ENCODE measurements at regions not wholly inside any gene's neighbourhood (a gene's known extent, or its start where the extent isn't known, plus 50 kb on each side); places are given as distances from the start of the nearest gene placed in this dataset.
"Not testable (repeated sequence)": the region's sequence is repeated elsewhere in the genome, so short reads cannot be mapped to it uniquely, and the experiment has no call there.

GRCh38 chr3:115204475-115204874, 57.4 kb upstream of the ZBTB20 start:
- no peak overlapping the region for H3K27ac ChIP-seq (ENCODE audit: low read depth in 1 of 2, low read length in 1 of 2)
- DNase-seq (ENCODE audit: low read depth in 6 of 9, low spot score in 9 of 9), result no peak
- no peaks in the 10 kb centered on the region for H3K4me1 ChIP-seq (ENCODE audit: control insufficient read depth in 2 of 2, insufficient read depth in 2 of 2, low read length in 2 of 2)
- no peaks in the 10 kb centered on the region for H3K9me3 ChIP-seq (ENCODE audit: control insufficient read depth in 2 of 2, insufficient read depth in 1 of 2, low read length in 1 of 2)
- no peaks in the 10 kb centered on the region for H3K36me3 ChIP-seq (ENCODE audit: control insufficient read depth in 2 of 2, insufficient read depth in 2 of 2, low read length in 1 of 2)
- no peak overlapping the region for H3K4me3 ChIP-seq (ENCODE audit: low read length in 2 of 2)
- no peaks in the 10 kb centered on the region for H3K27me3 ChIP-seq (ENCODE audit: control insufficient read depth in 2 of 2, insufficient read depth in 1 of 2, low read length in 1 of 2)

DNA sequence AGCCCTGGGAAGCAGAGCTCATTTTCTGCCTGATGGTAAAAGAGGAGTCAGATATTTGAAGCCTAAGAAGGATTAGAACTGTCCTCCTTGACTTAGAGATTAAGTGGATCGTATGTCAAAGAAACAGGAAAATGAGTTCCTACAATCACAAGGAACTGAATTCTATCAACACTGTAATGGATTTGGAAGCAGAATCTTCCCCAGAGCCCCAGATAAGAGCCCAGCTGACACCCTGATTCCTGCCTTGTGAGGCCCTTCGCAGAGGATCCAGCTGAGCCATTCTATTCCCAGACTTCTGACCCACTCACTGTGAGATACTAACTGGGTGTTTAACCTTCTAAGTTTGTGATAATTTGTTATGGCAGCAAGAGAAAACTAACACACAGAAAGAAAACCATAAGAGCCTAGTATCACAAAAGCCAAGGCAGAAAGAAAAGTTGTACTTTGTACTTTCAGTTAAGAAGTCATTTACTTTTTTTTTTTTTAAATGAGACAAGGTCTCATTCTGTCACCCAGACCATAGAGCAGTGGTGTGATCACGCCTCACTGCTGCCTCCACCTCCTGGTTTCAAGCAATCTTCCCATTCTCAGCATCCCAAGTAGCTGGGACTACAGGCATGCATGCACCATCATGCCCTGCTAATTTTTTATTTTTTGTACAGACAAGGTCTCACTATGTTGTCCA, 61.1 kb upstream of the ZBTB20 start:
- H3K9me3 ChIP-seq (ENCODE audit: control insufficient read depth in 2 of 2, insufficient read depth in 1 of 2, low read length in 1 of 2), result no peaks in the 10 kb centered on the region
- H3K4me3 ChIP-seq (ENCODE audit: low read length in 2 of 2), result no peak overlapping the region
- no peak overlapping the region for H3K27ac ChIP-seq (ENCODE audit: low read depth in 1 of 2, low read length in 1 of 2)
- H3K36me3 ChIP-seq (ENCODE audit: control insufficient read depth in 2 of 2, insufficient read depth in 2 of 2, low read length in 1 of 2), result no peaks in the 10 kb centered on the region
- WGBS, result 96% methylated on average over 3 of the region's 3 CpGs
- no peaks in the 10 kb centered on the region for H3K27me3 ChIP-seq (ENCODE audit: control insufficient read depth in 2 of 2, insufficient read depth in 1 of 2, low read length in 1 of 2)
- H3K4me1 ChIP-seq (ENCODE audit: control insufficient read depth in 2 of 2, insufficient read depth in 2 of 2, low read length in 2 of 2), result no peaks in the 10 kb centered on the region
- no peak for DNase-seq (ENCODE audit: low read depth in 6 of 9, low spot score in 9 of 9)

- Histone ChIP-seq H3K9me3 (ENCODE audit: control insufficient read depth in 2 of 2, insufficient read depth in 1 of 2, low read length in 1 of 2) (no peaks in the 10 kb centered on the region), H3K4me3 (ENCODE audit: low read length in 2 of 2) (no peak overlapping the region), H3K27ac (ENCODE audit: low read depth in 1 of 2, low read length in 1 of 2) (no peak overlapping the region), H3K36me3 (ENCODE audit: control insufficient read depth in 2 of 2, insufficient read depth in 2 of 2, low read length in 1 of 2) (no peaks in the 10 kb centered on the region), H3K4me1 (ENCODE audit: control insufficient read depth in 2 of 2, insufficient read depth in 2 of 2, low read length in 2 of 2) (no peaks in the 10 kb centered on the region), H3K27me3 (ENCODE audit: control insufficient read depth in 2 of 2, insufficient read depth in 1 of 2, low read length in 1 of 2) (no peaks in the 10 kb centered on the region)
- DNase-seq (ENCODE audit: low read depth in 6 of 9, low spot score in 9 of 9), result no peak
- 63% methylated on average over 4 of the region's 4 CpGs for WGBS
These were observed 64.9 kb upstream of the ZBTB20 start for GRCh38 chr3:115211810-115212492.

- no peaks in the 10 kb centered on the region for H3K9me3 ChIP-seq (ENCODE audit: control insufficient read depth in 2 of 2, insufficient read depth in 1 of 2, low read length in 1 of 2)
- H3K4me1 ChIP-seq (ENCODE audit: control insufficient read depth in 2 of 2, insufficient read depth in 2 of 2, low read length in 2 of 2), result no peaks in the 10 kb centered on the region
- H3K27ac ChIP-seq (ENCODE audit: low read depth in 1 of 2, low read length in 1 of 2), result no peak overlapping the region
- H3K27me3 ChIP-seq (ENCODE audit: control insufficient read depth in 2 of 2, insufficient read depth in 1 of 2, low read length in 1 of 2), result no peaks in the 10 kb centered on the region
- no peaks in the 10 kb centered on the region for H3K36me3 ChIP-seq (ENCODE audit: control insufficient read depth in 2 of 2, insufficient read depth in 2 of 2, low read length in 1 of 2)
- H3K4me3 ChIP-seq (ENCODE audit: low read length in 2 of 2), result no peak overlapping the region
- DNase-seq (ENCODE audit: low read depth in 6 of 9, low spot score in 9 of 9), result no peak
These were observed 65.5 kb upstream of the ZBTB20 start for GRCh38 chr3:115212615-115213014.

- H3K27ac ChIP-seq (ENCODE audit: low read depth in 1 of 2, low read length in 1 of 2); H3K36me3 ChIP-seq (ENCODE audit: control insufficient read depth in 2 of 2, insufficient read depth in 2 of 2, low read length in 1 of 2); H3K27me3 ChIP-seq (ENCODE audit: control insufficient read depth in 2 of 2, insufficient read depth in 1 of 2, low read length in 1 of 2); DNase-seq (ENCODE audit: low read depth in 6 of 9, low spot score in 9 of 9); H3K9me3 ChIP-seq (ENCODE audit: control insufficient read depth in 2 of 2, insufficient read depth in 1 of 2, low read length in 1 of 2); H3K4me1 ChIP-seq (ENCODE audit: control insufficient read depth in 2 of 2, insufficient read depth in 2 of 2, low read length in 2 of 2); H3K4me3 ChIP-seq (ENCODE audit: low read length in 2 of 2): not testable (repeated sequence)
- 87% methylated on average over 8 of the region's 8 CpGs for WGBS
These were observed 66.0 kb upstream of the ZBTB20 start for GRCh38 chr3:115213052-115213451.

- DNase-seq (ENCODE audit: low read depth in 6 of 9, low spot score in 9 of 9), result no peak
- H3K4me1 ChIP-seq (ENCODE audit: control insufficient read depth in 2 of 2, insufficient read depth in 2 of 2, low read length in 2 of 2), result no peaks in the 10 kb centered on the region
- 21% methylated on average over 2 of the region's 2 CpGs for WGBS
- H3K27me3 ChIP-seq (ENCODE audit: control insufficient read depth in 2 of 2, insufficient read depth in 1 of 2, low read length in 1 of 2), result no peaks in the 10 kb centered on the region
- H3K9me3 ChIP-seq (ENCODE audit: control insufficient read depth in 2 of 2, insufficient read depth in 1 of 2, low read length in 1 of 2), result no peaks in the 10 kb centered on the region
- no peak overlapping the region for H3K27ac ChIP-seq (ENCODE audit: low read depth in 1 of 2, low read length in 1 of 2)
- H3K4me3 ChIP-seq (ENCODE audit: low read length in 2 of 2), result no peak overlapping the region
- no peaks in the 10 kb centered on the region for H3K36me3 ChIP-seq (ENCODE audit: control insufficient read depth in 2 of 2, insufficient read depth in 2 of 2, low read length in 1 of 2)
These were observed 70.2 kb upstream of the ZBTB20 start for GRCh38 chr3:115217292-115217677.

- no peaks in the 10 kb centered on the region for H3K4me1 ChIP-seq (ENCODE audit: control insufficient read depth in 2 of 2, insufficient read depth in 2 of 2, low read length in 2 of 2)
- no peak overlapping the region for H3K27ac ChIP-seq (ENCODE audit: low read depth in 1 of 2, low read length in 1 of 2)
- peak in 3 of 9 donors; percentile 4 to 26 (median 10) for DNase-seq (ENCODE audit: low read depth in 6 of 9, low spot score in 9 of 9)
- H3K36me3 ChIP-seq (ENCODE audit: control insufficient read depth in 2 of 2, insufficient read depth in 2 of 2, low read length in 1 of 2), result no peaks in the 10 kb centered on the region
- H3K27me3 ChIP-seq (ENCODE audit: control insufficient read depth in 2 of 2, insufficient read depth in 1 of 2, low read length in 1 of 2), result no peaks in the 10 kb centered on the region
- WGBS, result 50% methylated on average over 7 of the region's 7 CpGs
- H3K9me3 ChIP-seq (ENCODE audit: control insufficient read depth in 2 of 2, insufficient read depth in 1 of 2, low read length in 1 of 2), result no peaks in the 10 kb centered on the region
- H3K4me3 ChIP-seq (ENCODE audit: low read length in 2 of 2), result no peak overlapping the region
These were observed 70.8 kb upstream of the ZBTB20 start for GRCh38 chr3:115217678-115218451.

DNA sequence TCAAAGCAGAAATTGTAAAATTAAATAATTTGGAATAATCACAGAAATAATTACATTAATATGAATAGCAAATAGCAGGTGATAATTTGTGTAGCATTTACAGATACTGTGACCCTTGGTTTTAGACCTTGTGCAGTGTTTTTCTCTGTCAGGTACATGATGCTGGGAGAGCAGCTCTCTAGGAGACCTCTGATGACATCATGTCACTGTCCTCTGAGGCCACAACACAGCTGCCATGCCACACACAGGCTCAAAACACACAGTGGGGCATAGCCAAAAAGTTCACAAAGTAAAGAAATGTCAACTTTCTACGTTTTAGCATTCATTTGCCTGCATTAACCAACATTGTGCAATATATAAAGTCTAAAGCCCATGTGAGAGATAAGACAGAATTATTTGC, 71.8 kb upstream of the ZBTB20 start:
- H3K4me1 ChIP-seq (ENCODE audit: control insufficient read depth in 2 of 2, insufficient read depth in 2 of 2, low read length in 2 of 2), result no peaks in the 10 kb centered on the region
- 67% methylated on average over 1 of the region's 1 CpG for WGBS
- H3K27me3 ChIP-seq (ENCODE audit: control insufficient read depth in 2 of 2, insufficient read depth in 1 of 2, low read length in 1 of 2), result no peaks in the 10 kb centered on the region
- H3K9me3 ChIP-seq (ENCODE audit: control insufficient read depth in 2 of 2, insufficient read depth in 1 of 2, low read length in 1 of 2), result no peaks in the 10 kb centered on the region
- no peak overlapping the region for H3K27ac ChIP-seq (ENCODE audit: low read depth in 1 of 2, low read length in 1 of 2)
- H3K36me3 ChIP-seq (ENCODE audit: control insufficient read depth in 2 of 2, insufficient read depth in 2 of 2, low read length in 1 of 2), result no peaks in the 10 kb centered on the region
- no peak overlapping the region for H3K4me3 ChIP-seq (ENCODE audit: low read length in 2 of 2)
- no peak for DNase-seq (ENCODE audit: low read depth in 6 of 9, low spot score in 9 of 9)

DNA sequence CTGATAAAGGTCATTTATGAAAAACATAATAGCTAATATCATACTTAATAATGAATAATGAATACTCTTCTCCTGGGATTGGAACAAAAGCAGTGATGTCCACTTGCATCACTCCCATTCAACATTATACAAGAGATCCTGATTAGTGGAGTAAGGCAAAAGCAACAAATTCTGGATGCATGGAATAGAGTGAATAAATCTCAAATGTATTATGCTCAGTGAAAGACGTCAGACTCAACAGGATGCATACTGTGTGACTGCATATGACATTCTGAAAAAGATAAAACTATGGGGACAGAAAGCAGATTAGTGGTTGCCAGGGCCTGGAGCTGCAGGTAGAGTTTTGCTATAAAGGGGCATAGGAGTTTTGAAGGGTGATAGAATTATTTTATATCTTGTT, 77.6 kb upstream of the ZBTB20 start:
- no peaks in the 10 kb centered on the region for H3K9me3 ChIP-seq (ENCODE audit: control insufficient read depth in 2 of 2, insufficient read depth in 1 of 2, low read length in 1 of 2)

More for the DNA sequence above, 77.6 kb upstream of the ZBTB20 start:
- no peaks in the 10 kb centered on the region for H3K4me1 ChIP-seq (ENCODE audit: control insufficient read depth in 2 of 2, insufficient read depth in 2 of 2, low read length in 2 of 2)
- no peaks in the 10 kb centered on the region for H3K36me3 ChIP-seq (ENCODE audit: control insufficient read depth in 2 of 2, insufficient read depth in 2 of 2, low read length in 1 of 2)
- no peak overlapping the region for H3K4me3 ChIP-seq (ENCODE audit: low read length in 2 of 2)
- H3K27ac ChIP-seq (ENCODE audit: low read depth in 1 of 2, low read length in 1 of 2), result no peak overlapping the region
- no peak for DNase-seq (ENCODE audit: low read depth in 6 of 9, low spot score in 9 of 9)
- 95% methylated on average over 1 of the region's 1 CpG for WGBS
- H3K27me3 ChIP-seq (ENCODE audit: control insufficient read depth in 2 of 2, insufficient read depth in 1 of 2, low read length in 1 of 2), result no peaks in the 10 kb centered on the region
